Tibial nerve (tissue), 4 donors: ENCODE measurements at regions not wholly inside any gene's neighbourhood (a gene's known extent, or its start where the extent isn't known, plus 50 kb on each side); places are given as distances from the start of the nearest gene placed in this dataset.

Source experiments
- EP300 ChIP-seq, 2 donors: sonication (generic); formaldehyde crosslinking; IDR thresholded peaks; one replicate each; pipeline ENCODE4 v1.6.1; 2017; ENCODE audit warnings: antibody characterized with exemption in 2 of 2, mild to moderate bottlenecking in 1 of 2
- POLR2A ChIP-seq, 2 donors: fragments of 450-650 bp; IDR thresholded peaks; one replicate each; pipeline ENCODE4 v1.6.1; 2017; ENCODE audit warnings: antibody characterized with exemption in 2 of 2, mild to moderate bottlenecking in 2 of 2, moderate library complexity in 2 of 2
- TF ChIP-seq, protein P1 (sequence below), 5 experiments: fragments of 200-600 bp in 3 of 5; fragments of 450-650 bp in 2 of 5; sonication (generic) in 3 of 5; IDR thresholded peaks; one replicate each; pipeline ENCODE4 v1.5.1; 2016 to 2019; ENCODE audit warnings: antibody characterized with exemption in 5 of 5, mild to moderate bottlenecking in 3 of 5, moderate library complexity in 2 of 5

DNA sequence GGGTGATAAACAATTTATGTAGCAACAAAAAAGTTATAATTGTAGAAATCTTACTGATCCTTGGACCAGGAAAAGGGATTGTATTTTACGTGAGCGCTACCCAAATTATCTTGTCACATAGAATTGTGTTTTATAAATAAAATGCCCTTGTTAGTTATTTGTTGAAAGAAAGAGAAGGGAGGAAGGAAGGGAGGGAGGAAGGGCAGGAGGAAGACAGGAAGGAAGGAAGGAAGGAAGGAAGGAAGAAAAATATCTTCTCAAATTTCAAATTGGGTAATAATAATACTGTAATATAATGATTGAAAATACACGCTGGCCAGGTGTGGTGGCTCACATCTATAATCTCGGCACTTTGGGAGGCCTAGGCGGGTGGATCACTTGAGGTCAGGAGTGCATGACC lies 206.2 kb upstream of the TLL1 start:
- TF ChIP-seq POLR2A (IDR thresholded peaks at IDR 0.05) = no peak
- TF ChIP-seq, protein P1, sequence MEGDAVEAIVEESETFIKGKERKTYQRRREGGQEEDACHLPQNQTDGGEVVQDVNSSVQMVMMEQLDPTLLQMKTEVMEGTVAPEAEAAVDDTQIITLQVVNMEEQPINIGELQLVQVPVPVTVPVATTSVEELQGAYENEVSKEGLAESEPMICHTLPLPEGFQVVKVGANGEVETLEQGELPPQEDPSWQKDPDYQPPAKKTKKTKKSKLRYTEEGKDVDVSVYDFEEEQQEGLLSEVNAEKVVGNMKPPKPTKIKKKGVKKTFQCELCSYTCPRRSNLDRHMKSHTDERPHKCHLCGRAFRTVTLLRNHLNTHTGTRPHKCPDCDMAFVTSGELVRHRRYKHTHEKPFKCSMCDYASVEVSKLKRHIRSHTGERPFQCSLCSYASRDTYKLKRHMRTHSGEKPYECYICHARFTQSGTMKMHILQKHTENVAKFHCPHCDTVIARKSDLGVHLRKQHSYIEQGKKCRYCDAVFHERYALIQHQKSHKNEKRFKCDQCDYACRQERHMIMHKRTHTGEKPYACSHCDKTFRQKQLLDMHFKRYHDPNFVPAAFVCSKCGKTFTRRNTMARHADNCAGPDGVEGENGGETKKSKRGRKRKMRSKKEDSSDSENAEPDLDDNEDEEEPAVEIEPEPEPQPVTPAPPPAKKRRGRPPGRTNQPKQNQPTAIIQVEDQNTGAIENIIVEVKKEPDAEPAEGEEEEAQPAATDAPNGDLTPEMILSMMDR (IDR thresholded peaks at IDR 0.05) = no peak
- no peak for TF ChIP-seq EP300 (IDR thresholded peaks at IDR 0.05)
